PC-3 (cell line): ENCODE measurements at regions not wholly inside any gene's neighbourhood (a gene's known extent, or its start where the extent isn't known, plus 50 kb on each side); places are given as distances from the start of the nearest gene placed in this dataset.

Source experiments
- ATAC-seq: fragments of 200-7000 bp; cut with Tn5 transposase; 2 replicates; pipeline ENCODE4 v1.9.1; 2020; ENCODE audit warnings: mild to moderate bottlenecking, moderate library complexity
- BruUV-seq: library from RNA; stranded (reverse); fragments of 400-500 nt; replicated peaks from 2 replicates; lab custom pipeline; 2021; lab: Mats Ljungman, UMichigan
- CTCF ChIA-PET: fragments of 300-600 bp; sonication (Branson Sonifier 250); formaldehyde crosslinking; loops from one replicate; lab custom pipeline; 2022; ENCODE audit warnings: antibody characterized with exemption; lab: Charles Lee
- POLR2A ChIA-PET: fragments of 300-600 bp; sonication (Branson Sonifier 250); formaldehyde crosslinking; loops from one replicate; lab custom pipeline; 2022; ENCODE audit warnings: antibody characterized with exemption; ENCODE audit not compliant: unreplicated experiment; lab: Charles Lee
- DNase-seq: peaks from one replicate; pipeline ENCODE4 v3.0.0-alpha.2; 2015
- H2AFZ ChIP-seq: fragments of 300-600 bp; sonication (generic); 2 replicates; pipeline ENCODE4 v1.6.0; 2016; ENCODE audit warnings: antibody characterized with exemption, low read length
- H3F3A ChIP-seq: fragments of 300-600 bp; sonication (generic); one replicate; pipeline ENCODE4 v1.6.0; 2017; ENCODE audit warnings: antibody characterized with exemption, low read length, control low read depth, mild to moderate bottlenecking; ENCODE audit not compliant: unreplicated experiment
- H3K27ac ChIP-seq: fragments of 300-600 bp; sonication (generic); 2 replicates; pipeline ENCODE4 v1.5.1; 2016; ENCODE audit warnings: mild to moderate bottlenecking, low read length
- H3K27me3 ChIP-seq: fragments of 300-600 bp; sonication (generic); 2 replicates; pipeline ENCODE4 v1.6.1; 2016; ENCODE audit warnings: low read length, mixed read lengths
- H3K36me3 ChIP-seq: fragments of 300-600 bp; sonication (generic); 2 replicates; pipeline ENCODE4 v1.6.1; 2016; ENCODE audit warnings: low read depth, mixed run types, low read length, mixed read lengths
- H3K4me1 ChIP-seq: fragments of 300-600 bp; sonication (generic); 2 replicates; pipeline ENCODE4 v1.5.1; 2016; ENCODE audit warnings: low read length; ENCODE audit not compliant: insufficient read depth
- H3K4me2 ChIP-seq: fragments of 300-600 bp; sonication (generic); 2 replicates; pipeline ENCODE4 v1.6.0; 2016; ENCODE audit warnings: low read length
- H3K4me3 ChIP-seq: fragments of 300-600 bp; sonication (generic); 2 replicates; pipeline ENCODE4 v1.5.1; 2016; ENCODE audit warnings: mild to moderate bottlenecking, low read length, mixed read lengths
- H3K79me2 ChIP-seq: fragments of 300-600 bp; sonication (generic); 2 replicates; pipeline ENCODE4 v1.6.1; 2017; ENCODE audit warnings: low read length, mixed read lengths
- H3K9ac ChIP-seq: fragments of 300-600 bp; sonication (generic); 2 replicates; pipeline ENCODE4 v1.6.0; 2016; ENCODE audit warnings: mild to moderate bottlenecking, low read length
- H3K9me2 ChIP-seq: fragments of 300-600 bp; sonication (generic); replicated peaks from 2 replicates; pipeline ENCODE4 v1.6.1; 2016; ENCODE audit warnings: mixed run types, low read length, mixed read lengths
- H3K9me3 ChIP-seq: fragments of 300-600 bp; sonication (generic); 2 replicates; pipeline ENCODE4 v1.6.1; 2016; ENCODE audit warnings: low read length, mixed read lengths
- H4K20me1 ChIP-seq: fragments of 300-600 bp; sonication (generic); 2 replicates; pipeline ENCODE4 v1.6.1; 2016; ENCODE audit warnings: low read length, mixed read lengths
- EZH2 ChIP-seq: fragments of 300-600 bp; sonication (generic); IDR thresholded peaks from one replicate; pipeline ENCODE4 v1.6.1; 2017; ENCODE audit warnings: antibody characterized with exemption, mild to moderate bottlenecking, low read length; ENCODE audit not compliant: unreplicated experiment
- EZH2phosphoT487 ChIP-seq: fragments of 300-600 bp; sonication (generic); IDR thresholded peaks from 2 replicates; pipeline ENCODE4 v1.6.1; 2018; ENCODE audit warnings: mild to moderate bottlenecking, antibody characterized with exemption, low read length, borderline replicate concordance
- intact Hi-C: fragments of 100-400 bp; cut with micrococcal nuclease; formaldehyde crosslinking; loops from 2 replicates; pipeline ENCODE4 v1.9.0; 2023
- TF ChIP-seq, protein P1 (sequence below): fragments of 300-600 bp; sonication (generic); conservative IDR thresholded peaks from 2 replicates; pipeline ENCODE4 v1.5.1; 2017; ENCODE audit warnings: antibody characterized with exemption, low read depth, mild to moderate bottlenecking, low read length

DNA sequence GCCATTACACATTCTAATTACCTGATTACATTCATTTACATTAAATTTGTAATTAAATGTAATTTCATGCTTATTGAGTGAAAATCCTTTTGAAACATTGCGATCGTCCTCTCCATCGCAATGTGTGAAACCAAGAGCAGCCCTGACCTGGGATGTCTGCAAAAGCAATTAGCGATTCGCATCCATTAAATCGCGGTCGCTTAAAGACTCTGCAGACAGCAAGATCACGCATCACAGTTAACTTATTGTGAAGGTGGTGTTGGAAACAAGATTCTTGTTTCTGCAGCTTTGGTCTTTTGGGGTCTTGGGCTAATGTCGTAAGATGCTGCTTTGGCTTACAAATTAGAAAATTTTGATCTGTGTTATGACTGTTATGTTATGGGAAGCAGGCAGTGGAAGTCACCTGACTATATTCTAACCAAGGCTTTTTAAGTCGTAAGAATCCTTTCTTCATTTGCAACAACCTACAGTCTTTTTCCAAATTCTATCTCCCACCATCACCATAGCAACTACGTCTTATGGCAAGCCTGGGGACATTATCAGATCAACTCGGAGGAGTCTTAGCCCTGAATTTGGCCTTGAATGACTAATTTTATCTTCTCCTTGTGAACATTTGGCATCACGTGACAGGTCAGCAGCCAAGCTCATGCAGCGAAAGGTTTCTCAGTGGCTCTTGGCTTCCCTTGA lies 142.8 kb upstream of the SOX1 start:
- Histone ChIP-seq H3K79me2 (no peaks in the 10 kb centered on the region), H4K20me1 (no peaks in the 10 kb centered on the region), H3F3A (no peaks in the 10 kb centered on the region), H3K4me1 (no peaks in the 10 kb centered on the region), H2AFZ (no peak overlapping the region), H3K9me3 (no peaks in the 10 kb centered on the region), H3K27me3 (peaks cover 67% of the 10 kb centered on the region), H3K4me2 (no peak overlapping the region), H3K9me2 (no peaks in the 10 kb centered on the region), H3K27ac (no peak overlapping the region), H3K36me3 (no peaks in the 10 kb centered on the region), H3K9ac (no peak overlapping the region), H3K4me3 (no peak overlapping the region)
- TF ChIP-seq EZH2phosphoT487 (no peak), EZH2 (no peak)
- TF ChIP-seq, protein P1, sequence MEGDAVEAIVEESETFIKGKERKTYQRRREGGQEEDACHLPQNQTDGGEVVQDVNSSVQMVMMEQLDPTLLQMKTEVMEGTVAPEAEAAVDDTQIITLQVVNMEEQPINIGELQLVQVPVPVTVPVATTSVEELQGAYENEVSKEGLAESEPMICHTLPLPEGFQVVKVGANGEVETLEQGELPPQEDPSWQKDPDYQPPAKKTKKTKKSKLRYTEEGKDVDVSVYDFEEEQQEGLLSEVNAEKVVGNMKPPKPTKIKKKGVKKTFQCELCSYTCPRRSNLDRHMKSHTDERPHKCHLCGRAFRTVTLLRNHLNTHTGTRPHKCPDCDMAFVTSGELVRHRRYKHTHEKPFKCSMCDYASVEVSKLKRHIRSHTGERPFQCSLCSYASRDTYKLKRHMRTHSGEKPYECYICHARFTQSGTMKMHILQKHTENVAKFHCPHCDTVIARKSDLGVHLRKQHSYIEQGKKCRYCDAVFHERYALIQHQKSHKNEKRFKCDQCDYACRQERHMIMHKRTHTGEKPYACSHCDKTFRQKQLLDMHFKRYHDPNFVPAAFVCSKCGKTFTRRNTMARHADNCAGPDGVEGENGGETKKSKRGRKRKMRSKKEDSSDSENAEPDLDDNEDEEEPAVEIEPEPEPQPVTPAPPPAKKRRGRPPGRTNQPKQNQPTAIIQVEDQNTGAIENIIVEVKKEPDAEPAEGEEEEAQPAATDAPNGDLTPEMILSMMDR = no peak
- intact Hi-C loops = no loop called here
- no peak for DNase-seq
- no peak for ATAC-seq
- BruUV-seq = no TSS peak
- ChIA-PET CTCF (no interaction called here), POLR2A (no interaction called here)

DNA sequence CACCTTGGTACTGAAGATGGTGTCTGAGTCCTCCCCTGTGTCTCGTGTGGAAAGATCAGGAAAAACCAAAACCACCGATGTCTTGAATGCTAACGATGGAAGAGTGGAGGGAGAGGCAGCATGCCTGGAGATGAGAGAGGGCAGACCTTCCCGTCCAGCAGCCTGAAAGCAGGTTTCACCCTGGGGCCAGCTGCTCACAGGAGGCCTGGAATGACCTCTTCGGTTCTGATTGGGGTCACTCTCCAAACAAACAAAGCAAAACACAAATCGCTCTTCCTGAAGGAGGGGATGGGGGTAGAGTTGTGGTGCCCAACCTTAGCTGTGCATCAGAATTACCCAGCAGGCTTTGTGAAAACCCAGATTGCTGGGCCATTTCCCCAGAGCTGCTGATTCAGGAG lies 142.3 kb upstream of the SOX1 start:
- ChIA-PET POLR2A (no interaction called here), CTCF (no interaction called here)
- H3K9ac ChIP-seq = no peak overlapping the region
- ATAC-seq = no peak
- no peaks in the 10 kb centered on the region for H3K4me1 ChIP-seq
- no peak overlapping the region for H3K4me3 ChIP-seq
- no peak overlapping the region for H3K27ac ChIP-seq
- H3K9me2 ChIP-seq = no peaks in the 10 kb centered on the region
- BruUV-seq = no TSS peak
- DNase-seq = no peak
- TF ChIP-seq EZH2 (no peak), EZH2phosphoT487 (no peak)
- TF ChIP-seq, protein P1 = no peak
- H2AFZ ChIP-seq = no peak overlapping the region
- H3K9me3 ChIP-seq = no peaks in the 10 kb centered on the region
- no peaks in the 10 kb centered on the region for H3F3A ChIP-seq
- no peaks in the 10 kb centered on the region for H3K36me3 ChIP-seq
- no peaks in the 10 kb centered on the region for H4K20me1 ChIP-seq
- H3K4me2 ChIP-seq = no peak overlapping the region
- peaks cover 62% of the 10 kb centered on the region for H3K27me3 ChIP-seq
- H3K79me2 ChIP-seq = no peaks in the 10 kb centered on the region
- intact Hi-C loops = no loop called here

DNA sequence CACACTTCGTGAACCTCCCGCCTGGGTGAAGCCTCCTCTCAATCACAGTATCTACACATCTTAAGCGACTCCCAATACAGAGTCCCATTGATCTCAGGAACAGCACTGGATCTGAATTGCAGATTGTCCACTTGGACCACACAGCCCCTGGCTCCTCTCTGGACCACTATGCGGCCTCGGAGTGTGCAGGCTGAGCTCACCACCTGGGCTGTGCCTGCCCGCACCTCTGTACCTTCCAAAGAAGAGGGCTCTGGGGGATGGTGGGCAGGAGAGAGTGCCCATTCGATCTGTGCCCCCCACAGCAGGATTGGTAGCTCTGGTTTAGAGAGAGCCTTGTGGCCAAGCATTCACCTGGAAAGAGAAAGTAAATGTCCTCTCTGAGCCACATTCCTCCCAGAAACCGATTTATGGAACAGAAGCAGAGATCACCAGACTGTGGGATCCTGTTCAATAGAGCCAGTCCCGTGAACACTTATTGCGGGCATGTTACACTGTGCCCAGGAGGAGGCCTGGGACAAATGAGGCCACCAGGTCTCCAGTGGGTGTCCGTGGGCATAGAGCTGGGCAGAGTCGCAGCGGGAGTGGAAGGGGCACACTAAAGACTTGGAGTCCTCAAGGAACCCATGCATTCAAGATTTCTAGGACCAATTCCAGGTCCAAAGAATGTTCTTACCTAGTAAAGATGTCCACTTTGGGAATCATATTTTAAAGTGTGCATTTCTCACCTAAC lies 141.6 kb upstream of the SOX1 start:
- ATAC-seq = no peak
- ChIA-PET POLR2A (no interaction called here), CTCF (no interaction called here)
- intact Hi-C loops = no loop called here
- Histone ChIP-seq H3K36me3 (no peaks in the 10 kb centered on the region), H3K9me3 (no peaks in the 10 kb centered on the region), H3K9ac (no peak overlapping the region), H3K9me2 (no peaks in the 10 kb centered on the region), H3K4me2 (no peak overlapping the region), H4K20me1 (no peaks in the 10 kb centered on the region), H3K27ac (no peak overlapping the region), H3K27me3 (peaks cover 58% of the 10 kb centered on the region), H2AFZ (no peak overlapping the region), H3F3A (no peaks in the 10 kb centered on the region), H3K4me3 (no peak overlapping the region), H3K79me2 (no peaks in the 10 kb centered on the region), H3K4me1 (no peaks in the 10 kb centered on the region)
- no peak for DNase-seq
- no peak for TF ChIP-seq EZH2phosphoT487
- TF ChIP-seq, protein P1 = no peak
- no TSS peak for BruUV-seq
